ENCODE measurements at regions not wholly inside any gene's neighbourhood (a gene's known extent, or its start where the extent isn't known, plus 50 kb on each side); places are given as distances from the start of the nearest gene placed in this dataset.
"Not testable (repeated sequence)": the region's sequence is repeated elsewhere in the genome, so short reads cannot be mapped to it uniquely, and the experiment has no call there.

DNA sequence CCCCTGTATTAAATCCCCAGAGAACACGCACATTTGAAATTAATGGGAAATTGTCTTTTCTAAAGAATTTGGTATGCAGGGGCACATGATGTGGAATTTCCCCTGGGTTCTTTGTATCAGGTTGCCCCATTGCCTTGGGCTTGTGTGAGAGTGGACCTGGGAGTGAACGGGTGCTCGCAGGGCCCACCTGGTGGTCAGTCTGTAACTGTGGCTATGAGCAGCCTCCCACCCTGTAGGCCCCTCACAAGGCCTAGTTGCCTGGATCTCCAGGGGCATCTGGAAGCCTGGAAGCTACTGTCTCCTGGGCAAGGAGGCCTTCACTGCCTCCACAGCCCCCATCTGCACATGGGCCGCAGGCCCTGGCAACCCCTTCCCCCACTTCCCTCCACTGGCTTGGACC lies 96.7 kb downstream of the SLC25A47 start:
- DNase-seq (ENCODE audit: low read depth, low spot score): no peak

DNA sequence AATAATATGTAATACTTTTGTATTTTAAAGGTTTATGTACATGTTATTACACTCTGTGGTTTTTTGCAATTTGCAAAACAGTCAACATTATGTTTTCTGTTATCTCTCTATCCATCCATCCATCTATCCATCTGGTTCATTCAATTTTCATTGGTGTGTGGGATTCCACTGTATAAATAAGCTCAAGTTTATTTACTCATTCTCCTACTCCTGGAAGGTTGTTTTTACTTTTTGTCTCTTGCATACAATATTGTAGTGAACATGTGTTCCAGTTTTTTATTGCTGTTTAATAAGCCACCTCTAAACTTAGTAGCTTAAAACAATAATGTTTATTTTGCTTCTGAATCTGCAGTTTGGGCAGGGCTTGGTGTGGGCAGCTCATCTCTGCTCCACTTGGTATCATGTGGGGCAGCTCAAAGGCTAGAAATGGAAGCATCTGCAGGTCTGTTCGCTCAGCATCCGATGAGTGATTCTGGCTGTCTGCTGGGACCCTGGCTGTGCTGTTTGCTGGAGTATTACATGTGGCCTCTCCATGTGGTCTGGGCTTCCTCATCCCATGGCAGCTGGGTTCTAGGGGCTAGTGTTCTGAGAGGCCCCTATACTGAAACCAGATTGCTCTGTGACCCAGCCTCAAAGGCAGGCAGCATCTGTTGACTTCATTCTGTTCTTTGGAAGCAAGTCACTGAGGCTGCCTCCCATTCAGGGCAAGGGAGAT lies 98.8 kb downstream of the SLC25A47 start:
- DNase-seq (ENCODE audit: low read depth, low spot score): no peak

- DNase-seq (ENCODE audit: low read depth, low spot score): no peak
Measured at GRCh38 chr14:100422556-100423316, 99.6 kb downstream of the SLC25A47 start.

- no peak for DNase-seq (ENCODE audit: low read depth, low spot score)
Measured at GRCh38 chr14:100423317-100424010, 100.3 kb downstream of the SLC25A47 start.

DNA sequence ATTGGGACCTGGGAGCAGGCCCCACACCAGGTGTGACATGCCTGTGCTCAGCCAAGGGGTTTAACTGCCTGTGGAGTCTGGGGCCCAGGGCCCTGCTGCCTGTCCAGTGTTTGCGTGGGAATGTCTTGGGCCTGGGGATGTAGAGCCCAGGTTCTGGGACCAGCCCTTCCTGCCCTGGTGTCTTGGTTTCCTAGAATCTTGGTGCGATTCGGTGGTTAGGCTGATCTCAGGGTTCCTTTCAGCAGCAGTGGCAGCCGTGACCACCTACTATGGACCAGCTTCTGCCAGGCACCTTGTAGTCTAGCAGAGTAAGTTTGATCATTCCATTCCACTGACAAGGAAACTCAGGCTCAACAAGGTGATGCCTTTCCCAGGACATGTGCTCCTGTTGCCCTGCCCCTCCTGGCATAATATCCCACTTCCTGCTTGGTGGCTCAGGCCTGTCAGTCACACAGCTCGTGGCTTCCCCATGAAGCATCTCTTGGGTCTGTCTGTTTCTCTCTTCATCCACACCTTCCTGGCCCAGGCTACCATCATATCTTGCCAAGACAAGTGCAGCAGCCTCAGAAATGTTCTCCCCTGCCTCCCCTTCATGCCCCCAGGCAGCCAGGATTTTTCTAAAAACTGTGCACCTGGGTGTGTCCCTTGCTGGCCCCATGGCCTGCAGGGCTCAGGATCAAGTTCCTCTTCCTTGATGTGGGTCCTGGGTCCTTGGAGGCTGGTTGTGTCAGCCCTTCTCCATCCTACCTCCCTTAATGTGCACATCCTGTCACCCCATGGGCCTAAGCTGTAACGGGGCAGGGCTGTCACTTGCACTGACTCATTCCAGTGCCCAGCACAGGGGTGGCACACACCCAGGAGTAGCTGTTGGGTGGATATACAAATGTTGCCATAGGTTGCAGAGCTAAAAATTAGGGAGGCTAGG lies 101.6 kb downstream of the SLC25A47 start:
- no peak for DNase-seq (ENCODE audit: low read depth, low spot score)

GRCh38 chr14:100425429-100425827 lies 102.3 kb downstream of the SLC25A47 start:
- DNase-seq (ENCODE audit: low read depth, low spot score): no peak

DNA sequence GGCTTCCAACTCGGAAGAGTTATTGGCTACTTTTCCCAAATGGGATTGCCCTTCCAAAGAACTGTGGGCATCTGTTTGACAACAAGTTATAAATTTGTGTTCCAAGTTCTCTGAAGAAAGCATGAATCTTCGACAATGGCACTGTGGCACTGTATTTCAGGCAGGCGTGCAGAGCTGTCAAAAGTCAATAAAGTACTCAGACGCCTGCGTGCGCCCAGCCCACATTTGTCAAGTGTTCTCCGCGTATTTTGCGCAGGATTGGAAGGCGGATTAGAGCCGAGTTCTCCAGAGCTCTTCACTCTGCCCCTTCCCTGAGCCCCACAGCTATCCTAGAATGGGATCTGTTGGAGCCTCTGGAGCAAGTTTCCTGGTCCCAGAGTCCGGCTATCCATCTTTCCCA lies 103.2 kb downstream of the SLC25A47 start:
- DNase-seq (ENCODE audit: low read depth, low spot score): no peak

DNA sequence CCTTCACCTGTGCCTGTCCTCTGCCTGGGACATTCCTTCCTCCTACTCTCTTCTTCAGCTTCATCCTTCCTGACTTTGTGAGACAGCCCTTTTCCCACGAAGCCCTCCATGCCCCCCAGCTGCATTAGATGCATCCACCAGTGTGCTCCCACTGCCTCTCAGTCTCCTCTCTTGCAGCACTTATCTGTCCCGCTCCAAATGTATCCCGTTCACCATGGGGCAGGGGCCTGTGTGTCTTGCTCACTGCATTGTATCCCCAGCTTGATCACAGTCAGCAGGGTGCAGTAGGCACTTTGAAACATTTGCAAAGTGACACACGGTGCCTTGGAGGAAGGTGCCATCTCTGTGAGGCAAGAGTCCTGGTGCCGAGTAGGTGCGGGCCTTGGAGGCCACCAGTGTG lies 104.0 kb downstream of the SLC25A47 start:
- no peak for DNase-seq (ENCODE audit: low read depth, low spot score)

DNA sequence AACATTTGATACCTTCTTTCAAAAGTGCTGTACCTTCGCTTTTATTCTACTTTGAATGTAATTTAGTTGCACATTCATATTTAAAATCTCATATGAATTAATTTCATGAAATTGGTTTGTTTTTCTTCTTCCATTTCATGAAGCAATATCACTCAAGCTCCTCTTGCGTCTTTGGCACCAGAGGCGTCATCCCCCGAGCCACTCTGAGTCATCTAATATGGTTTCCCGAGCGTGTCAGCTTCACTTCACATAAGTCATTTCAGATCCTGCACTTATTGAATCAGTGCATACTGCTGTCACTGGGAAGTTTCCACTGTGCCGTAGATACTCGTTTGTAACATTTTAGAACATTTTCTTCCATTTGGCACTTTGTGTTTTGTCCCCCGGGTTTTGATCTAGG lies 105.6 kb downstream of the SLC25A47 start:
- DNase-seq (ENCODE audit: low read depth, low spot score): no peak

GRCh38 chr14:100429537-100429936 lies 106.4 kb downstream of the SLC25A47 start:
- no peak for DNase-seq (ENCODE audit: low read depth, low spot score)

- DNase-seq (ENCODE audit: low read depth, low spot score): no peak
Measured at GRCh38 chr14:100430571-100430970, 107.4 kb downstream of the SLC25A47 start.

- DNase-seq (ENCODE audit: low read depth, low spot score): not testable (repeated sequence)
Measured at GRCh38 chr14:100431461-100431860, 108.3 kb downstream of the SLC25A47 start.

DNA sequence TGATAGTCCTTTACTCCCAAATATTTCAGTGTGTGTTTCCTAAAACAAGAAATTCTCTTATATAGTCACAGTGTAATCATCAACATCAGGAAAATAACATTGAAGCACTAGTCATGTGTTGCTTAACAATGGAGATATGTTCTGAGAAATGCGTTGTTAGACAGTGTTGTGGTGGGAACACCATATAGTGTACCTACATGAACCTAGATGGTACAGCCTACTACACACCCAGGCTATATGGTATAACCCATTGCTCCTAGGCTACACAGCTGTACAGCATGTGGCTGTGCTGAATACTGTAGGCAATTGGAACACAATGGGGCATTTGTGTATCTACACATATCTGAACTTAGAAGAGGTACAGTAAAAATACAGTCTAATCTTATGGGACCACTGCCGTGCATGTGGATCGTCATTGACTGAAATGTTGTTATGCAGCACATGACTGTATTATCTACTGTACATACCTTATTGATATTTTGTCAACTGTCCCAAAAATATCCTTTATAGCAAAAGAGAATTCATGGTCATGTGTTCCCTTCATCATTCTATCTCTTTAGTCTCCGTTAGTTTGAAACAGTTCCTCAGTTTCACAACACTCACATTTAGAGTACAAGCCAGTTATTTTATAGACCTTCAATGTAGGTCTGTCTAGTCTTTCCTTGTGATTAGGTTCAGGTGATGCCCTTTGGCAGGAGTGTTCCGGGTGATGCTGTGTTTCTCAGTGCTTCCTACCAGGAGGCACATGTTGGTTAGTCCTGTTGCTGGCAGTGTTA lies 109.7 kb downstream of the SLC25A47 start:
- no peak for DNase-seq (ENCODE audit: low read depth, low spot score)

GRCh38 chr14:100433428-100433814 lies 110.3 kb downstream of the SLC25A47 start:
- no peak for DNase-seq (ENCODE audit: low read depth, low spot score)

- DNase-seq (ENCODE audit: low read depth, low spot score): no peak
Measured at GRCh38 chr14:100434033-100434601, 111.0 kb downstream of the SLC25A47 start.

DNA sequence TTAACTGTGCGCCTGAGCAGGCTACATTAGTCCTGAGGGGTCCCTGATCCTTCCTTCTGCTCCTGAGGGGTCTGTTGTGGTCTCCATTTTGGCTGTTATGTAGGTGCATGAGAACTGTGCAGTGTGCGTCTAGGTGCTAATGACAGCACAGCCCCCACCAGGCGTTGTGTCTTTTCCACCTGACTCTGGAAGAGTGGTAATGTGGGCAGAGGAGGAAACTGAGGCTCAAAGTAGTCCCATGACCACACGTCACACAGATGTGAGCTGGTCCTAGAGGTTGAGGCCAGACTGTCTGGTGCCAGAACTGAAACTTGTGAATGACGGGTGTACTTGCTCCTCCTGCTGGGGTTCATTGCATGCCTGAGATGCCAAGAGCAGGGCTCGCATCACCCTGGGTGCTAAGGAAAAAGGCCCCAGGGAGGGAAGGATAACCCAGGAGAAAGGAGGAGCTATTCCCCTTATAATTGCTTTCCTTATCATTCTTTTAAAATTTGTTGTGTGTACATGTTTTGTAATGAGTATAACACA lies 111.8 kb downstream of the SLC25A47 start:
- no peak for DNase-seq (ENCODE audit: low read depth, low spot score)

DNA sequence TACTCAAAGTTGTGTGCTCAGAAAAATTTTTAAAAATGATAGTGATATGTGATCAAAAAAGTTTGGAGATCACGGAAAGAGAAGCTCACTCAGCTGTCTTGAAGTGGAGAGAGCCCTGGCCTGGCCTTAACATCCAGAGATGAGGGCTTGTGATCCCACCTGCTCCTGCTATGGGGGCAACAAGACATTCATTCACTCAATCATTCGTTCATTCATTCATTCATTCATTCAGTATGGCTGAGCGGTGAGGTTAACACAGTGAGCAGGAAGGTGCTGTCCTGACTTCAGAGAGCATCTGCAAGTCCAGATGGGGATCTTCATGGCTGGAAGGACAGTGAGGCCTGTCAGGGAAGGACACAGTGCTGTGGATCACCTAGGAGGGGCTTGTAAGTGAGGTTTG lies 112.3 kb downstream of the SLC25A47 start:
- no peak for DNase-seq (ENCODE audit: low read depth, low spot score)

GRCh38 chr14:100436745-100437406 lies 113.7 kb downstream of the SLC25A47 start:
- no peak for DNase-seq (ENCODE audit: low read depth, low spot score)

DNA sequence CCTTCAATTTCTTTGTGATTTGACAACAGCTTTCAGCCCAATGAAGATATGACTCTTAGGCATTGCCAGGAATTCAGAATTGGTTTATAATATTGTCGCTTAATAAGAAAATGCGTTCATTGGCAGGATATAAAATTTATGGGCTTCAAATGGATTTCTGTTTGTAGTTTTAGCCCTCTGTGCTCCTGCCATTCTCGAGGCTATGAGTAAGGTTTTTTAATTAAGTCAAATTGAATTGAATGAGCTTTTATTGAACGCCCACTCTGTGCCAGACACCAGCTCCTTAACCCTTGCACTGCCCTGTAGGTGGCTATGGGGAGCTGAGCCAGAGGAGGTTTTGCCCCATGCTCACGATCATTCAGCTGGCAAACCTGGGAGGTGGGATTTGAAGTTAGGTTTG lies 115.1 kb downstream of the SLC25A47 start:
- DNase-seq (ENCODE audit: low read depth, low spot score): no peak

Measured in iPS DF 19.7 (cell line).